Keratinocyte (primary cell): ENCODE measurements at regions not wholly inside any gene's neighbourhood (a gene's known extent, or its start where the extent isn't known, plus 50 kb on each side); places are given as distances from the start of the nearest gene placed in this dataset.

Source experiments
- DNase-seq: peaks from one replicate; pipeline ENCODE4 v3.0.0-alpha.2; 2011; ENCODE audit warnings: low read depth, missing footprints, low spot score
- FAIRE-seq: peaks from 2 replicates; lab custom pipeline; 2011; peaks lifted over from hg19 to GRCh38; lab: Jason Lieb, UNC
- H2AFZ ChIP-seq: 2 replicates; pipeline ENCODE4 v1.6.0; 2012; ENCODE audit warnings: low read length, control low read depth, inconsistent platforms; ENCODE audit not compliant: control insufficient read depth
- H3K27ac ChIP-seq: 2 replicates; pipeline ENCODE4 v1.5.1; 2011; ENCODE audit warnings: low read length; ENCODE audit not compliant: control insufficient read depth, insufficient read depth
- H3K27me3 ChIP-seq: 3 replicates; pipeline ENCODE4 v1.6.0; 2011; ENCODE audit warnings: low read length; ENCODE audit not compliant: control insufficient read depth, insufficient read depth; ENCODE audit errors: extremely low read depth
- H3K36me3 ChIP-seq, 2 experiments: 2 replicates in 1 of 2; 3 replicates in 1 of 2; pipeline ENCODE4 v1.5.1; 2011; ENCODE audit warnings: low read length in 2 of 2, mild to moderate bottlenecking in 1 of 2; ENCODE audit not compliant: control insufficient read depth in 2 of 2, insufficient read depth in 2 of 2; ENCODE audit errors: extremely low read depth in 1 of 2
- H3K4me1 ChIP-seq: 3 replicates; pipeline ENCODE4 v1.5.1; 2011; ENCODE audit warnings: low read length; ENCODE audit not compliant: control insufficient read depth, insufficient read depth; ENCODE audit errors: extremely low read depth
- H3K4me2 ChIP-seq: 3 replicates; pipeline ENCODE4 v1.6.0; 2011; ENCODE audit warnings: low read depth, low read length; ENCODE audit not compliant: control insufficient read depth, insufficient read depth; ENCODE audit errors: extremely low read depth
- H3K4me3 ChIP-seq, 3 experiments: fragments of 200-600 bp in 1 of 3; sonication (generic) in 1 of 3; 2 replicates in 2 of 3; 3 replicates in 1 of 3; pipeline ENCODE4 v1.5.1; 2011 to 2016; ENCODE audit warnings: low read length in 3 of 3, mild to moderate bottlenecking in 3 of 3, control low read depth in 2 of 3, inconsistent platforms in 1 of 3, low read depth in 1 of 3, mixed read lengths in 1 of 3, mixed run types in 1 of 3, moderate library complexity in 1 of 3; ENCODE audit not compliant: control insufficient read depth in 2 of 3, insufficient read depth in 2 of 3; ENCODE audit errors: extremely low read depth in 1 of 3
- H3K79me2 ChIP-seq: 2 replicates; pipeline ENCODE4 v1.6.0; 2012; ENCODE audit warnings: low read length; ENCODE audit not compliant: control insufficient read depth, insufficient read depth
- H3K9ac ChIP-seq: 3 replicates; pipeline ENCODE4 v1.6.0; 2011; ENCODE audit warnings: low read length; ENCODE audit not compliant: control insufficient read depth, insufficient read depth; ENCODE audit errors: extremely low read depth
- H3K9me1 ChIP-seq: 3 replicates; pipeline ENCODE4 v1.6.0; 2011; ENCODE audit warnings: low read length; ENCODE audit not compliant: control insufficient read depth, insufficient read depth; ENCODE audit errors: extremely low read depth
- H3K9me3 ChIP-seq: 2 replicates; pipeline ENCODE4 v1.5.1; 2012; ENCODE audit warnings: low read depth, low read length; ENCODE audit not compliant: control insufficient read depth
- H4K20me1 ChIP-seq: 3 replicates; pipeline ENCODE4 v1.6.0; 2011; ENCODE audit warnings: low read length; ENCODE audit not compliant: control insufficient read depth, insufficient read depth; ENCODE audit errors: extremely low read depth
- EZH2 ChIP-seq: IDR thresholded peaks from one replicate; pipeline ENCODE4 v1.6.1; 2012; ENCODE audit warnings: inconsistent platforms, mild to moderate bottlenecking, low read length, moderate library complexity
- dilution Hi-C: fragments of 300-500 bp; cut with MboI; formaldehyde crosslinking; loops from one replicate; pipeline ENCODE4 v1.7.0; 2020; ENCODE audit warnings: low sequenced_read_pairs; ENCODE audit not compliant: extremely low pct_ligation_motif_present
- TF ChIP-seq, protein P1 (sequence below), 3 experiments: IDR thresholded peaks in 1 of 3; conservative IDR thresholded peaks in 1 of 3; optimal IDR thresholded peaks in 1 of 3; 2 replicates in 2 of 3; 3 replicates in 1 of 3; pipeline versions ENCODE3 to v1.5.1; 2011; ENCODE audit warnings: low read length in 3 of 3, mild to moderate bottlenecking in 3 of 3, moderate library complexity in 2 of 3, control low read depth in 1 of 3, inconsistent platforms in 1 of 3; ENCODE audit not compliant: insufficient read depth in 2 of 3; ENCODE audit errors: extremely low read depth in 1 of 3

DNA sequence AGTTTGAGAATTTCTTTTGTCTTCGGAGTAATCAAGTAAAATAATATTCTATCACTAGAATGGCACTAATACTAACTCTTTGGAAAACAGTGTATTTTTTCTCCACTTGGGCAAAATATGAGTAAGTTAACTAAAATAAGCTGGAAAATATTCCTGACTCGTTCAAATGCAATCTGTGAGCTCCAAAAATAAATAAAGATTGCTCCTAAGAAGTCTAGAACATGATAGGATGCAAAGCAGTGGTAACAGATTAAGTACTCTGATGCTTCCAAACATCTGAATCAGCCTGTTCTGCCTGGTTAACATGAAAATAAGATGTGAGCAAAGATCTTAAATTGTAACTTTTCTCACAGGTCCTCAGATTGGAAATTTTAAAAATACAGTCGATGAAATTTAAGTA is 285.1 kb upstream of the ID4 start:
- H3K27ac ChIP-seq, result no peak overlapping the region
- no peaks in the 10 kb centered on the region for H3K36me3 ChIP-seq
- no peaks in the 10 kb centered on the region for H3K79me2 ChIP-seq
- DNase-seq (no peak), FAIRE-seq (no peak)
- H3K4me2 ChIP-seq, result no peak overlapping the region
- H3K9ac ChIP-seq, result no peak overlapping the region
- no peak for TF ChIP-seq EZH2
- TF ChIP-seq, protein P1, sequence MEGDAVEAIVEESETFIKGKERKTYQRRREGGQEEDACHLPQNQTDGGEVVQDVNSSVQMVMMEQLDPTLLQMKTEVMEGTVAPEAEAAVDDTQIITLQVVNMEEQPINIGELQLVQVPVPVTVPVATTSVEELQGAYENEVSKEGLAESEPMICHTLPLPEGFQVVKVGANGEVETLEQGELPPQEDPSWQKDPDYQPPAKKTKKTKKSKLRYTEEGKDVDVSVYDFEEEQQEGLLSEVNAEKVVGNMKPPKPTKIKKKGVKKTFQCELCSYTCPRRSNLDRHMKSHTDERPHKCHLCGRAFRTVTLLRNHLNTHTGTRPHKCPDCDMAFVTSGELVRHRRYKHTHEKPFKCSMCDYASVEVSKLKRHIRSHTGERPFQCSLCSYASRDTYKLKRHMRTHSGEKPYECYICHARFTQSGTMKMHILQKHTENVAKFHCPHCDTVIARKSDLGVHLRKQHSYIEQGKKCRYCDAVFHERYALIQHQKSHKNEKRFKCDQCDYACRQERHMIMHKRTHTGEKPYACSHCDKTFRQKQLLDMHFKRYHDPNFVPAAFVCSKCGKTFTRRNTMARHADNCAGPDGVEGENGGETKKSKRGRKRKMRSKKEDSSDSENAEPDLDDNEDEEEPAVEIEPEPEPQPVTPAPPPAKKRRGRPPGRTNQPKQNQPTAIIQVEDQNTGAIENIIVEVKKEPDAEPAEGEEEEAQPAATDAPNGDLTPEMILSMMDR (optimal IDR thresholded peaks at IDR 0.05 in 1 of 3, IDR thresholded peaks at IDR 0.05 in 1 of 3, conservative IDR thresholded peaks at IDR 0.05 in 1 of 3; ENCODE audit: extremely low read depth in 1 of 3, insufficient read depth in 2 of 3, low read length in 3 of 3), result no peak
- no peak overlapping the region for H3K4me3 ChIP-seq
- no peaks in the 10 kb centered on the region for H3K9me1 ChIP-seq
- H3K9me3 ChIP-seq, result no peaks in the 10 kb centered on the region
- no peaks in the 10 kb centered on the region for H3K4me1 ChIP-seq
- dilution Hi-C loops, result no loop called here
- no peak overlapping the region for H2AFZ ChIP-seq
- H3K27me3 ChIP-seq, result no peaks in the 10 kb centered on the region
- no peaks in the 10 kb centered on the region for H4K20me1 ChIP-seq

- Histone ChIP-seq H3K79me2 (no peaks in the 10 kb centered on the region), H2AFZ (no peak overlapping the region), H3K27me3 (no peaks in the 10 kb centered on the region), H3K27ac (no peak overlapping the region), H3K36me3 (no peaks in the 10 kb centered on the region), H3K9ac (no peak overlapping the region), H3K4me3 (no peak overlapping the region), H3K4me2 (no peak overlapping the region), H3K9me1 (no peaks in the 10 kb centered on the region), H4K20me1 (no peaks in the 10 kb centered on the region), H3K9me3 (no peaks in the 10 kb centered on the region), H3K4me1 (no peaks in the 10 kb centered on the region)
- dilution Hi-C loops, result no loop called here
- no peak for TF ChIP-seq EZH2
- TF ChIP-seq, protein P1 (optimal IDR thresholded peaks at IDR 0.05 in 1 of 3, IDR thresholded peaks at IDR 0.05 in 1 of 3, conservative IDR thresholded peaks at IDR 0.05 in 1 of 3; ENCODE audit: extremely low read depth in 1 of 3, insufficient read depth in 2 of 3, low read length in 3 of 3), result no peak
- DNase-seq, result no peak
- FAIRE-seq, result no peak
Observed at GRCh38 chr6:19552588-19552987, 284.6 kb upstream of the ID4 start.
